Activated CD4-positive, alpha-beta T cell treated with anti-CD3 and anti-CD28 coated beads for 36 hours (primary cell): ENCODE measurements at regions not wholly inside any gene's neighbourhood (a gene's known extent, or its start where the extent isn't known, plus 50 kb on each side); places are given as distances from the start of the nearest gene placed in this dataset.
"Not testable (repeated sequence)": the region's sequence is repeated elsewhere in the genome, so short reads cannot be mapped to it uniquely, and the experiment has no call there.

Experiments used
- ATAC-seq: fragments of 200-7000 bp; cut with Tn5 transposase; one replicate; pipeline ENCODE4 v1.10.0; 2021; ENCODE audit warnings: mild to moderate bottlenecking, moderate library complexity
- CTCF ChIA-PET: fragments of 350-600 bp; sonication (Branson Sonifier 250); formaldehyde crosslinking; loops from one replicate; lab custom pipeline; 2021; ENCODE audit warnings: antibody characterized with exemption; lab: Charles Lee
- POLR2A ChIA-PET: fragments of 350-600 bp; sonication (Branson Sonifier 250); formaldehyde crosslinking; loops from one replicate; lab custom pipeline; 2021; ENCODE audit warnings: antibody characterized with exemption, inconsistent platforms; lab: Charles Lee
- DNase-seq: peaks from one replicate; pipeline ENCODE4 v3.0.0-alpha.2; 2020
- H3K27ac Mint-ChIP-seq: one replicate; pipeline ENCODE4 v1.8.0; 2021; ENCODE audit warnings: mixed read lengths
- H3K27me3 Mint-ChIP-seq: one replicate; pipeline ENCODE4 v1.8.0; 2021; ENCODE audit warnings: mixed read lengths
- H3K36me3 Mint-ChIP-seq: one replicate; pipeline ENCODE4 v1.8.0; 2021; ENCODE audit warnings: low read depth, mixed read lengths
- H3K4me1 Mint-ChIP-seq: one replicate; pipeline ENCODE4 v1.8.0; 2021; ENCODE audit warnings: mixed read lengths
- H3K4me3 Mint-ChIP-seq: one replicate; pipeline ENCODE4 v1.8.0; 2021; ENCODE audit warnings: mild to moderate bottlenecking, moderate library complexity, mixed read lengths
- H3K9me3 Mint-ChIP-seq: one replicate; pipeline ENCODE4 v1.8.0; 2021; ENCODE audit warnings: low read depth, mixed read lengths
- intact Hi-C, 2 experiments: fragments of 100-400 bp; cut with DNase I in 1 of 2; cut with micrococcal nuclease in 1 of 2; formaldehyde crosslinking; loops; one replicate each; pipeline versions ENCODE4 v1.14.2 to v1.15.1; 2022 to 2024; cut with DNase I, micrococcal nuclease

- intact Hi-C loops, result no loop called here
- Mint-ChIP-seq H3K27me3 (no peaks in the 10 kb centered on the region), H3K27ac (no peak overlapping the region), H3K9me3 (peaks cover 10% of the 10 kb centered on the region), H3K4me1 (no peaks in the 10 kb centered on the region), H3K36me3 (no peaks in the 10 kb centered on the region), H3K4me3 (no peak overlapping the region)
- ChIA-PET POLR2A (interaction anchor here (0.6 kb wide), 1 partner anchor 914 kb away, joined by 4 read pairs; no protein-coding TSS in a partner anchor), CTCF (no interaction called here)
- no peak for ATAC-seq
- no peak for DNase-seq
Observed at GRCh38 chr3:164371681-164372080, 706.6 kb downstream of the SI start.

GRCh38 chr3:164370970-164371369, 707.3 kb downstream of the SI start:
- Mint-ChIP-seq H3K4me3 (no peak overlapping the region), H3K27ac (no peak overlapping the region), H3K9me3 (peaks cover 9% of the 10 kb centered on the region), H3K4me1 (no peaks in the 10 kb centered on the region), H3K36me3 (no peaks in the 10 kb centered on the region), H3K27me3 (no peaks in the 10 kb centered on the region)
- ChIA-PET CTCF (no interaction called here), POLR2A (no interaction called here)
- intact Hi-C loops, result no loop called here
- ATAC-seq, result no peak
- DNase-seq, result no peak

DNA sequence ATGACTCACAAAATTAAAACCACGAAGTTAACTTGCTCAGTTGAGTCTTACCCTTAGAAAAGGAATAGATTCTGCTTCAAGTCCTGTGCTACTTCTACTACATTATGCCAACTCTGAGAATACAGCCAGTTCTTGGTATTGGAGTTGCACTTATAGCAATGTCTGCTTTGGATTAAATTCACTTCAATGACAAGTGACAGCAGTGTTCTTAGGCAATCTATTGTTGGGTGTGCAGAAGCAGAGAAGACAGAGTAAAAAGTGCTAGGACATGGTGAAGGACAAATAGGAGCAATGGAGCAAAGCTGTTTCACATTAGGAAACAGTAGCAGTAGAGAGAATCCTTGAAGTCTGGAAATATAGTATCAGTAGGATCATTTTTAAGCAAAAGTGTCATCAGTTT, 713.1 kb downstream of the SI start:
- Mint-ChIP-seq H3K9me3 (peaks cover 3% of the 10 kb centered on the region), H3K36me3 (no peaks in the 10 kb centered on the region), H3K27ac (no peak overlapping the region), H3K4me1 (no peaks in the 10 kb centered on the region), H3K27me3 (no peaks in the 10 kb centered on the region), H3K4me3 (no peak overlapping the region)
- intact Hi-C loops, result no loop called here
- ATAC-seq (no peak), DNase-seq (no peak)
- ChIA-PET POLR2A (no interaction called here), CTCF (no interaction called here)

- POLR2A ChIA-PET, result no interaction called here
- intact Hi-C loops, result no loop called here
Observed at GRCh38 chr3:164364111-164364510, 714.2 kb downstream of the SI start.

GRCh38 chr3:164360738-164361406, 717.4 kb downstream of the SI start:
- Mint-ChIP-seq H3K4me1 (no peaks in the 10 kb centered on the region), H3K36me3 (no peaks in the 10 kb centered on the region), H3K4me3 (no peak overlapping the region), H3K9me3 (no peaks in the 10 kb centered on the region), H3K27ac (no peak overlapping the region), H3K27me3 (no peaks in the 10 kb centered on the region)
- CTCF ChIA-PET, result no interaction called here
- no peak for ATAC-seq
- DNase-seq, result no peak
- POLR2A ChIA-PET, result no interaction called here
- intact Hi-C loops, result no loop called here

More at GRCh38 chr3:164364111-164364510, 714.2 kb downstream of the SI start:
- CTCF ChIA-PET, result no interaction called here
- no peaks in the 10 kb centered on the region for H3K27me3 Mint-ChIP-seq
- peaks cover 3% of the 10 kb centered on the region for H3K9me3 Mint-ChIP-seq
- no peaks in the 10 kb centered on the region for H3K36me3 Mint-ChIP-seq
- no peak overlapping the region for H3K27ac Mint-ChIP-seq
- ATAC-seq (no peak), DNase-seq (no peak)
- H3K4me1 Mint-ChIP-seq, result no peaks in the 10 kb centered on the region
- H3K4me3 Mint-ChIP-seq, result no peak overlapping the region

GRCh38 chr3:164360078-164360578, 718.2 kb downstream of the SI start:
- Mint-ChIP-seq H3K9me3 (no peaks in the 10 kb centered on the region), H3K4me3 (no peak overlapping the region), H3K27me3 (no peaks in the 10 kb centered on the region), H3K27ac (no peak overlapping the region), H3K4me1 (no peaks in the 10 kb centered on the region), H3K36me3 (no peaks in the 10 kb centered on the region)
- ATAC-seq (no peak), DNase-seq (no peak)
- intact Hi-C loops, result no loop called here
- CTCF ChIA-PET, result no interaction called here
- POLR2A ChIA-PET, result no interaction called here

- Mint-ChIP-seq H3K4me1 (no peaks in the 10 kb centered on the region), H3K36me3 (no peaks in the 10 kb centered on the region), H3K27me3 (no peaks in the 10 kb centered on the region), H3K9me3 (no peaks in the 10 kb centered on the region), H3K27ac (no peak overlapping the region), H3K4me3 (no peak overlapping the region)
- DNase-seq, result no peak
- ChIA-PET POLR2A (no interaction called here), CTCF (no interaction called here)
- intact Hi-C loops, result no loop called here
- no peak for ATAC-seq
Observed at GRCh38 chr3:164352991-164353390, 725.3 kb downstream of the SI start.

GRCh38 chr3:164351131-164351530, 727.2 kb downstream of the SI start:
- Mint-ChIP-seq H3K4me3 (no peak overlapping the region), H3K9me3 (peaks cover 4% of the 10 kb centered on the region), H3K27me3 (no peaks in the 10 kb centered on the region), H3K27ac (no peak overlapping the region), H3K36me3 (no peaks in the 10 kb centered on the region), H3K4me1 (no peaks in the 10 kb centered on the region)
- intact Hi-C loops, result no loop called here
- CTCF ChIA-PET, result no interaction called here
- ATAC-seq (no peak), DNase-seq (no peak)
- POLR2A ChIA-PET, result no interaction called here

DNA sequence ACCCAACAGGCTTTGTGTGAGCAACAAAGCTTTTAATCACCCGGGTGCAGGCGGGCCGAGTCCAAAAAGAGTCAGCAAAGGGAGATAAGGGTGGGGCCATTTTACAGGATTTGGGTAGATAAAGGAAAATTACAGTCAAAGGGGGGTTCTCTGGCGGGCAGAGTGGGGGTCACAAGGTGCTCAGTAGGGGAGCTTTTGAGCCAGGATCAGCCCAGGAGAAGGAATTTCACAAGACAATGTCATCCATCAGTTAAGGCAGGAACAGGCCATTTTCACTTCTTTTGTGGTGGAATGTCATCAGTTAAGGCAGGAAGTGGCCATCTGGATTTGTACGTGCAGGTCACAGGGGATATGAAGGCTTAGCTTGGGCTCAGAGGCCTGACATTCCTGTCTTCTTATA, 736.1 kb downstream of the SI start:
- DNase-seq, H3K4me1 Mint-ChIP-seq, H3K36me3 Mint-ChIP-seq, POLR2A ChIA-PET, H3K4me3 Mint-ChIP-seq, H3K27me3 Mint-ChIP-seq, CTCF ChIA-PET, H3K27ac Mint-ChIP-seq, ATAC-seq, intact Hi-C loops: not testable (repeated sequence)
- H3K9me3 Mint-ChIP-seq, result peaks cover 20% of the 10 kb centered on the region

GRCh38 chr3:164341086-164341485, 737.2 kb downstream of the SI start:
- H3K27ac Mint-ChIP-seq, result no peak overlapping the region
- H3K9me3 Mint-ChIP-seq, result peaks cover 16% of the 10 kb centered on the region
- no peaks in the 10 kb centered on the region for H3K4me1 Mint-ChIP-seq
- H3K27me3 Mint-ChIP-seq, result no peaks in the 10 kb centered on the region
- H3K36me3 Mint-ChIP-seq, result no peaks in the 10 kb centered on the region
- DNase-seq (no peak), ATAC-seq (no peak)
- POLR2A ChIA-PET, result no interaction called here
- intact Hi-C loops, result no loop called here
- H3K4me3 Mint-ChIP-seq, result no peak overlapping the region
- CTCF ChIA-PET, result no interaction called here

GRCh38 chr3:164340273-164340672, 738.0 kb downstream of the SI start:
- Mint-ChIP-seq H3K4me1 (no peaks in the 10 kb centered on the region), H3K36me3 (no peaks in the 10 kb centered on the region), H3K4me3 (no peak overlapping the region), H3K27me3 (no peaks in the 10 kb centered on the region), H3K9me3 (peaks cover 9% of the 10 kb centered on the region), H3K27ac (no peak overlapping the region)
- ChIA-PET POLR2A (no interaction called here), CTCF (no interaction called here)
- DNase-seq (no peak), ATAC-seq (no peak)
- intact Hi-C loops, result no loop called here

GRCh38 chr3:164332831-164333802, 745.2 kb downstream of the SI start:
- Mint-ChIP-seq H3K9me3 (peaks cover 5% of the 10 kb centered on the region), H3K36me3 (no peaks in the 10 kb centered on the region), H3K4me3 (no peak overlapping the region), H3K27me3 (no peaks in the 10 kb centered on the region), H3K4me1 (no peaks in the 10 kb centered on the region), H3K27ac (no peak overlapping the region)
- ChIA-PET POLR2A (no interaction called here), CTCF (no interaction called here)
- ATAC-seq (no peak), DNase-seq (no peak)
- intact Hi-C loops, result no loop called here
